HL-60 (cell line): ENCODE measurements at regions not wholly inside any gene's neighbourhood (a gene's known extent, or its start where the extent isn't known, plus 50 kb on each side); places are given as distances from the start of the nearest gene placed in this dataset.

Source experiments
- DNase-seq, 2 experiments: peaks; one replicate each; pipeline ENCODE4 v3.0.0-alpha.2; 2010 to 2020; ENCODE audit warnings: low read depth in 1 of 2, low spot score in 1 of 2
- H3K27ac ChIP-seq: fragments of 250-450 bp; sonication (Bioruptor Pico); replicated peaks from 2 replicates; pipeline ENCODE4 v1.5.1; 2020; ENCODE audit warnings: mild to moderate bottlenecking, moderate library complexity
- H3K27me3 ChIP-seq: fragments of 250-450 bp; sonication (Bioruptor Pico); 2 replicates; pipeline ENCODE4 v1.5.1; 2021; ENCODE audit warnings: mild to moderate bottlenecking, moderate library complexity; ENCODE audit not compliant: insufficient read depth, poor library complexity, severe bottlenecking
- H3K4me3 ChIP-seq: replicated peaks from 2 replicates; pipeline ENCODE4 v1.5.1; 2011; ENCODE audit warnings: mild to moderate bottlenecking, control low read depth, low read length; ENCODE audit not compliant: insufficient read depth
- CTCF ChIP-seq: IDR thresholded peaks from one replicate; pipeline ENCODE4 v1.5.1; 2011; ENCODE audit warnings: low read length, control low read depth, inconsistent platforms; ENCODE audit not compliant: insufficient read depth
- GABPA ChIP-seq: IDR thresholded peaks from 2 replicates; pipeline ENCODE4 v1.6.1; 2012; ENCODE audit warnings: low read depth
- POLR2AphosphoS5 ChIP-seq: IDR thresholded peaks from 2 replicates; pipeline ENCODE4 v1.6.1; 2012; ENCODE audit warnings: low read depth
- REST ChIP-seq: IDR thresholded peaks from 2 replicates; pipeline ENCODE4 v1.6.1; 2012; ENCODE audit warnings: low read depth; ENCODE audit not compliant: insufficient replicate concordance
- SPI1 ChIP-seq: IDR thresholded peaks from 2 replicates; pipeline ENCODE4 v1.6.1; 2012; ENCODE audit warnings: low read depth, mild to moderate bottlenecking, borderline replicate concordance

- H3K27ac ChIP-seq, result no peak overlapping the region
- DNase-seq, result no peak
- peaks cover 5% of the 10 kb centered on the region for H3K27me3 ChIP-seq
- TF ChIP-seq GABPA (no peak), POLR2AphosphoS5 (no peak), SPI1 (no peak), CTCF (no peak), REST (no peak)
- H3K4me3 ChIP-seq, result no peak overlapping the region
These were observed 179.5 kb upstream of the PARP11 start for GRCh38 chr12:4052691-4053090.

- DNase-seq, result no peak
- no peak for TF ChIP-seq SPI1
- no peak for TF ChIP-seq CTCF
- TF ChIP-seq POLR2AphosphoS5, result no peak
- no peak overlapping the region for H3K4me3 ChIP-seq
- H3K27me3 ChIP-seq, result peaks cover 14% of the 10 kb centered on the region
- no peak overlapping the region for H3K27ac ChIP-seq
These were observed 178.4 kb upstream of the PARP11 start for GRCh38 chr12:4051596-4051995.

DNA sequence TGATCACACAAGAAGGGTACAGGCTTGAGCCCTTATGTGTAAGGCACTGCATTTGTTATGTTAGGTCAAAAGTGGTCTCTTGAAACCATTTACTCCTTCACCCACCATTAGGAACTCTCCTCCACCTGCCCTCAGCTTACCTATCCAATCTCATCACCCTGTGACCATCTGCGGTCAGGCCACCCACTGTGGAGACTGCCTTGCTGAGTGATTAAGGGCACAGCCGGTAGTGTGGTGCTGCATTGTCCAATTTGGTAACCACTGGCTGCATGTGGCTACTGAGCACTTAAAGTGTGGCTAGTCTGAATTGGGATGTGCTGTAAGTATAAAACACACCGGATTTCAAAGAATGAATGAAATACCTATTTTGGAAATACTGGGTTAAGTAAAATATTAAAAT is 177.1 kb upstream of the PARP11 start:
- TF ChIP-seq GABPA, result no peak
- no peak for TF ChIP-seq SPI1
- TF ChIP-seq REST, result no peak
- TF ChIP-seq POLR2AphosphoS5, result no peak
- TF ChIP-seq CTCF, result no peak
- DNase-seq, result no peak
- Histone ChIP-seq H3K27ac (no peak overlapping the region), H3K4me3 (no peak overlapping the region), H3K27me3 (peaks cover 22% of the 10 kb centered on the region)

- no peak overlapping the region for H3K27ac ChIP-seq
- no peak overlapping the region for H3K4me3 ChIP-seq
- peaks cover 22% of the 10 kb centered on the region for H3K27me3 ChIP-seq
- TF ChIP-seq REST (no peak), POLR2AphosphoS5 (no peak), CTCF (no peak), GABPA (no peak), SPI1 (no peak)
- no peak for DNase-seq
These were observed 176.3 kb upstream of the PARP11 start for GRCh38 chr12:4049298-4050080.
